Skin epidermis (tissue), 12 donors: ENCODE measurements at regions not wholly inside any gene's neighbourhood (a gene's known extent, or its start where the extent isn't known, plus 50 kb on each side); places are given as distances from the start of the nearest gene placed in this dataset.

ENCODE experiments used
- H3K27ac ChIP-seq, 21 experiments: fragments of 200-600 bp; sonication (generic) in 11 of 21; one replicate each; pipeline ENCODE4 v1.5.0; 2020; ENCODE audit warnings: mild to moderate bottlenecking in 3 of 21, inconsistent platforms in 2 of 21, moderate library complexity in 2 of 21
- H3K4me3 ChIP-seq, 7 experiments: fragments of 200-600 bp; sonication (generic) in 2 of 7; one replicate each; pipeline ENCODE4 v1.5.0; 2020; ENCODE audit warnings: inconsistent platforms in 2 of 7, mild to moderate bottlenecking in 2 of 7, moderate library complexity in 1 of 7

DNA sequence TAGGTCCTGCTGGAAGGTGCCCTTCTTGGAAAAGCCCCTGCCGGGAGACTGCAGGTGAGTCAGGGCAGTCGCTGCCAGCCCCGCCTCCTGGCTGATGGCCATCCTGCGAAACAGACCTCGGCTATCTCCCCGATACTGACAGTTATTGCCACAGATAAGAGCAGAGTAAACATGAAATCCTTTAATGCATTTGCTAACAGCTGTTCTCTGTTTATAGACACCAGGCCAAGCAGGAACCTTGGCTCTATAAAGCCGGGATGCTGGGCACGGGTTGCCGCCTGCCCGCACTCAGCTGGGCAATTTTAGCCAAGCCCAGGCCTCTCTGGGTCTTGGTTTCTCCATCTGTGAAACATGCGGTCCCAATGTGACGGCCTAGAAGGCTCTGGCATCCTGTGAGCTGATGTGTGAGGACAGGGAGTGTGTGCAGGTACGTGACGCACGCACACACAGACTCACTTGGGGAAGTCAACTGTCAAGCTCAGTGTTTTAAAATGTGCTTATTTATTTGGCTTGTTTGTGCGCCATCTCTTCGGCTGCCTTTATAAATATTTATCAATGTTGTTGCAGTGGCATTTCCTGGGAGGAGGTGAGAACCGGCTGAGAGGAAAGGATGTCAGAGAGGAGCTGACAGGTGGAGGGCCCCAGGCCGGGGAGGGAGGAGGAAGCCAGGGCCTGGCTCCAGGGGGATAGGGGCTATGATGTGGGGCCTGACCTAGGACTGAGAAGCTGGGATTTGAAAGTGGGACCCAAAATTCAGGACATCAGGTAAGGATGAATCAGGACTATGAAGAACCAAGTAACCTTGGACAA lies 50.8 kb upstream of the PRR23E start:
- H3K27ac ChIP-seq: no peak overlapping the region

More for the DNA sequence above, 50.8 kb upstream of the PRR23E start:
- H3K4me3 ChIP-seq: no peak overlapping the region
